Neural progenitor cell (in vitro differentiated cells): ENCODE measurements at regions not wholly inside any gene's neighbourhood (a gene's known extent, or its start where the extent isn't known, plus 50 kb on each side); places are given as distances from the start of the nearest gene placed in this dataset.

ENCODE experiments used
- DNase-seq: peaks from one replicate; pipeline ENCODE4 v3.0.0-alpha.2; 2016; ENCODE audit warnings: low spot score
- H2AFZ ChIP-seq: fragments of 200-600 bp; sonication (generic); replicated peaks from 2 replicates; pipeline ENCODE4 v1.6.1; 2016; ENCODE audit warnings: antibody characterized with exemption
- H3F3A ChIP-seq: fragments of 200-600 bp; sonication (generic); 2 replicates; pipeline ENCODE4 v1.6.1; 2016; ENCODE audit warnings: antibody characterized with exemption, low read depth
- H3K27ac ChIP-seq: fragments of 200-600 bp; sonication (generic); 2 replicates; pipeline ENCODE4 v1.5.1; 2016; ENCODE audit warnings: mild to moderate bottlenecking
- H3K27me3 ChIP-seq: fragments of 200-600 bp; sonication (generic); 2 replicates; pipeline ENCODE4 v1.6.1; 2016; ENCODE audit warnings: mild to moderate bottlenecking, moderate library complexity
- H3K36me3 ChIP-seq: fragments of 200-600 bp; sonication (generic); 2 replicates; pipeline ENCODE4 v1.5.1; 2016
- H3K4me1 ChIP-seq: fragments of 200-600 bp; sonication (generic); 2 replicates; pipeline ENCODE4 v1.6.1; 2016; ENCODE audit warnings: mixed run types
- H3K4me2 ChIP-seq: fragments of 200-600 bp; sonication (generic); 2 replicates; pipeline ENCODE4 v1.6.1; 2016
- H3K4me3 ChIP-seq: fragments of 200-600 bp; sonication (generic); 2 replicates; pipeline ENCODE4 v1.5.1; 2016
- H3K79me2 ChIP-seq: fragments of 200-600 bp; sonication (generic); 2 replicates; pipeline ENCODE4 v1.6.1; 2016; ENCODE audit warnings: low read depth
- H3K9ac ChIP-seq: fragments of 200-600 bp; sonication (generic); 2 replicates; pipeline ENCODE4 v1.6.1; 2016
- H3K9me3 ChIP-seq: fragments of 200-600 bp; sonication (generic); 2 replicates; pipeline ENCODE4 v1.5.1; 2016; ENCODE audit warnings: low read depth
- H4K20me1 ChIP-seq: fragments of 200-600 bp; sonication (generic); 2 replicates; pipeline ENCODE4 v1.6.1; 2016; ENCODE audit warnings: low read depth
- H3K27ac Mint-ChIP-seq: 3 replicates; pipeline ENCODE4 v1.8.0; 2021; ENCODE audit warnings: mixed read lengths
- H3K27me3 Mint-ChIP-seq: 2 replicates; pipeline ENCODE4 v1.8.0; 2022; ENCODE audit warnings: low read depth, mild to moderate bottlenecking, inconsistent platforms, moderate library complexity, mixed read lengths; ENCODE audit not compliant: insufficient read depth
- H3K36me3 Mint-ChIP-seq: 3 replicates; pipeline ENCODE4 v1.8.0; 2021; ENCODE audit warnings: mixed read lengths
- H3K4me1 Mint-ChIP-seq: 3 replicates; pipeline ENCODE4 v1.8.0; 2021; ENCODE audit warnings: mixed read lengths
- H3K4me3 Mint-ChIP-seq: 3 replicates; pipeline ENCODE4 v1.8.0; 2021; ENCODE audit warnings: mild to moderate bottlenecking, moderate library complexity, mixed read lengths
- H3K9me3 Mint-ChIP-seq: 3 replicates; pipeline ENCODE4 v1.8.0; 2020; ENCODE audit warnings: mixed read lengths
- EZH2 ChIP-seq: fragments of 200-600 bp; sonication (generic); IDR thresholded peaks from 2 replicates; pipeline ENCODE4 v1.6.1; 2017; ENCODE audit warnings: antibody characterized with exemption, mild to moderate bottlenecking, moderate library complexity
- EZH2phosphoT487 ChIP-seq: fragments of 200-600 bp; sonication (generic); IDR thresholded peaks from 2 replicates; pipeline ENCODE4 v1.6.1; 2017; ENCODE audit warnings: antibody characterized with exemption
- TF ChIP-seq, protein P1 (sequence below): fragments of 200-600 bp; sonication (generic); IDR thresholded peaks from 2 replicates; pipeline ENCODE4 v1.5.1; 2017; ENCODE audit warnings: antibody characterized with exemption, mild to moderate bottlenecking

DNA sequence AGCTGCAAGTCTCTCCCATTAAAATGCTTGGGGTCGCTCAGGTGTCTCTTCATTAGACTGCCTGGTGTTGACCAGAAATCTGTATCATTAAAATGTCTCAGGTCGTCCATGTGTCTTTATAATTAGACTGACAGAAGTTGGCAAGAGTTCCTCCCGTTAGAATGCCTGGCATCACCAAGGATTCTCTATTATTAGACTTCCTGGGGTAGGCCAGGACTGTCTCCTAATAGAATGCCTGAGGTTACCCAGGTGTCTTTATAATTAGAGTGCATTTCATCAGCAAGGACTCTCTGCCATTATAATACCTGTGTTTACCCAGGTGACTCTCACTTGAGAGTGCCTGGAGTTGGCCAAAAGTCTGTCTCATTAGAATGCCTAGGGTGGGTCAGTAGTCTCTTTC is 1537.2 kb downstream of the UQCRFS1 start:
- TF ChIP-seq, protein P1, sequence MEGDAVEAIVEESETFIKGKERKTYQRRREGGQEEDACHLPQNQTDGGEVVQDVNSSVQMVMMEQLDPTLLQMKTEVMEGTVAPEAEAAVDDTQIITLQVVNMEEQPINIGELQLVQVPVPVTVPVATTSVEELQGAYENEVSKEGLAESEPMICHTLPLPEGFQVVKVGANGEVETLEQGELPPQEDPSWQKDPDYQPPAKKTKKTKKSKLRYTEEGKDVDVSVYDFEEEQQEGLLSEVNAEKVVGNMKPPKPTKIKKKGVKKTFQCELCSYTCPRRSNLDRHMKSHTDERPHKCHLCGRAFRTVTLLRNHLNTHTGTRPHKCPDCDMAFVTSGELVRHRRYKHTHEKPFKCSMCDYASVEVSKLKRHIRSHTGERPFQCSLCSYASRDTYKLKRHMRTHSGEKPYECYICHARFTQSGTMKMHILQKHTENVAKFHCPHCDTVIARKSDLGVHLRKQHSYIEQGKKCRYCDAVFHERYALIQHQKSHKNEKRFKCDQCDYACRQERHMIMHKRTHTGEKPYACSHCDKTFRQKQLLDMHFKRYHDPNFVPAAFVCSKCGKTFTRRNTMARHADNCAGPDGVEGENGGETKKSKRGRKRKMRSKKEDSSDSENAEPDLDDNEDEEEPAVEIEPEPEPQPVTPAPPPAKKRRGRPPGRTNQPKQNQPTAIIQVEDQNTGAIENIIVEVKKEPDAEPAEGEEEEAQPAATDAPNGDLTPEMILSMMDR: no peak
- TF ChIP-seq EZH2phosphoT487 (no peak), EZH2 (no peak)
- Histone ChIP-seq H2AFZ (no peak overlapping the region), H3F3A (no peaks in the 10 kb centered on the region), H3K4me1 (no peaks in the 10 kb centered on the region), H4K20me1 (no peaks in the 10 kb centered on the region), H3K27ac (no peak overlapping the region), H3K9me3 (peaks cover 12% of the 10 kb centered on the region), H3K9ac (no peak overlapping the region), H3K4me2 (no peak overlapping the region), H3K79me2 (no peaks in the 10 kb centered on the region), H3K4me3 (no peak overlapping the region), H3K27me3 (no peaks in the 10 kb centered on the region), H3K36me3 (no peaks in the 10 kb centered on the region)
- Mint-ChIP-seq H3K4me3 (no peak overlapping the region), H3K27ac (no peak overlapping the region), H3K4me1 (no peaks in the 10 kb centered on the region), H3K36me3 (peaks cover 2% of the 10 kb centered on the region), H3K9me3 (peaks cover 89% of the 10 kb centered on the region), H3K27me3 (no peaks in the 10 kb centered on the region)
- no peak for DNase-seq

DNA sequence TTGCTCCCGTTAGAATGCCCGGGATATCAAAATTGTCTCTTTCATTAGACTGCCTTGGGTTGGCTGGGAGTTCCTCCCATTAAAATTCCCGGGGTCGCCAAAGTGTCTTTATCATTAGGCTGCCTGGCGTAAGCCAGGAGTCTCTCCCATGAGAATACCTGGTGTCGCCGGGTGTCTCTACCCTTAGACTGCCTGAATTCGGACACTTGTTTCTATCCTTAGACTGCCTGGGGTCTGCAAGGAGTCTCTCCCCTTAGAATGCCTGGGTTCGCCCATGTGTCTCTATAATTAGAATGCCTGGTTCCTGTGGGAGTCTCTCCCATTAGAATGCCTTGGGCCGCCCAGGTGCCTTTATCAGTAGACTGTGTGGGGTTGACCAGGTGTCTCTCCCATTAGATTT is 1538.2 kb downstream of the UQCRFS1 start:
- TF ChIP-seq, protein P1: no peak
- TF ChIP-seq EZH2 (no peak), EZH2phosphoT487 (no peak)
- H3K36me3 Mint-ChIP-seq: no peaks in the 10 kb centered on the region
- Histone ChIP-seq H4K20me1 (no peaks in the 10 kb centered on the region), H3K27me3 (no peaks in the 10 kb centered on the region), H2AFZ (no peak overlapping the region), H3K4me1 (no peaks in the 10 kb centered on the region), H3K36me3 (no peaks in the 10 kb centered on the region), H3K4me3 (no peak overlapping the region), H3F3A (no peaks in the 10 kb centered on the region), H3K4me2 (no peak overlapping the region), H3K79me2 (no peaks in the 10 kb centered on the region), H3K9ac (no peak overlapping the region), H3K27ac (no peak overlapping the region), H3K9me3 (peaks cover 16% of the 10 kb centered on the region)
- H3K4me3 Mint-ChIP-seq: no peak overlapping the region
- H3K27ac Mint-ChIP-seq: no peak overlapping the region
- H3K27me3 Mint-ChIP-seq: no peaks in the 10 kb centered on the region
- DNase-seq: no peak
- peaks cover 87% of the 10 kb centered on the region for H3K9me3 Mint-ChIP-seq
- H3K4me1 Mint-ChIP-seq: no peaks in the 10 kb centered on the region

DNA sequence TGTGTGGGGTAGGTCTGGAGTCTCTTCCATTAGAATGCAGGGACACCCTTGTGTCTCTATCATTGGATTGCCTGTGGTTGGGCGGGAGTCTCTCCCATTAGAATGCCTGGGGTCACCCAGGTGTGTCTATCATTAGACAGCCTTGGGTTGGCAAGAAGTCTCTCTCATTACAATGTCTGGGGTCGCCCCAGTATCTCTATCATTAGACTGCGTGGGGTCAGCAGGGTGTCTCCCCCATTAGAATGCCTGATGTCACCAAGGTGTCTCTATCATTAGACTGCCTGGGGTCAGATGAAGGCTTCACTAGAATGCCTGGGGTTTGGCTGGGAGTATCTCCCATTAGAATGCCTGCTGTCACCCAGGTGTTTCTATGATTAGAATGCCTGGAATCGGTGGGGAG is 1539.0 kb downstream of the UQCRFS1 start:
- Histone ChIP-seq H3K4me2 (no peak overlapping the region), H3K27ac (no peak overlapping the region), H4K20me1 (no peaks in the 10 kb centered on the region), H3F3A (no peaks in the 10 kb centered on the region), H3K4me1 (no peaks in the 10 kb centered on the region), H3K9me3 (peaks cover 13% of the 10 kb centered on the region), H3K36me3 (no peaks in the 10 kb centered on the region), H3K27me3 (no peaks in the 10 kb centered on the region), H3K4me3 (no peak overlapping the region), H3K79me2 (no peaks in the 10 kb centered on the region), H2AFZ (no peak overlapping the region), H3K9ac (no peak overlapping the region)
- Mint-ChIP-seq H3K36me3 (no peaks in the 10 kb centered on the region), H3K4me3 (no peak overlapping the region), H3K27me3 (no peaks in the 10 kb centered on the region), H3K9me3 (peaks cover 86% of the 10 kb centered on the region), H3K4me1 (no peaks in the 10 kb centered on the region), H3K27ac (no peak overlapping the region)
- TF ChIP-seq EZH2 (no peak), EZH2phosphoT487 (no peak)
- TF ChIP-seq, protein P1: no peak
- DNase-seq: no peak
